Sigmoid colon (tissue), 6 donors: ENCODE measurements at regions not wholly inside any gene's neighbourhood (a gene's known extent, or its start where the extent isn't known, plus 50 kb on each side); places are given as distances from the start of the nearest gene placed in this dataset.
"Not testable (repeated sequence)": the region's sequence is repeated elsewhere in the genome, so short reads cannot be mapped to it uniquely, and the experiment has no call there.

Experiments
- DNase-seq: peaks from one replicate; pipeline ENCODE4 v3.0.0-alpha.2; 2019
- H3K27ac ChIP-seq, 4 donors: fragments of 200-600 bp; sonication (generic); one replicate each; pipeline ENCODE4 v1.5.1; 2016 to 2019; ENCODE audit warnings: mild to moderate bottlenecking in 1 of 4
- H3K27me3 ChIP-seq, 3 donors: fragments of 200-600 bp; sonication (generic); one replicate each; pipeline ENCODE4 v1.5.1; 2019; ENCODE audit warnings: mild to moderate bottlenecking in 1 of 3
- H3K36me3 ChIP-seq, 4 donors: fragments of 200-600 bp; sonication (generic); one replicate each; pipeline ENCODE4 v1.5.1; 2016 to 2019
- H3K4me1 ChIP-seq, 4 donors: fragments of 200-600 bp; sonication (generic); one replicate each; pipeline ENCODE4 v1.5.1; 2017 to 2019
- H3K4me3 ChIP-seq, 4 donors: fragments of 200-600 bp; sonication (generic); one replicate each; pipeline ENCODE4 v1.5.1; 2017 to 2019; ENCODE audit warnings: mild to moderate bottlenecking in 2 of 4, moderate library complexity in 1 of 4
- H3K9me3 ChIP-seq, 4 donors: fragments of 200-600 bp in 3 of 4; sonication (generic) in 3 of 4; one replicate each; pipeline versions ENCODE4 v1.5.1 to v1.6.1; 2013 to 2019
- CTCF ChIP-seq, 4 experiments: fragments of 450-650 bp in 3 of 4; fragments of 200-600 bp in 1 of 4; IDR thresholded peaks; one replicate each; pipeline ENCODE4 v1.5.1; 2016 to 2019; ENCODE audit warnings: antibody characterized with exemption in 4 of 4, mild to moderate bottlenecking in 3 of 4, moderate library complexity in 2 of 4
- EP300 ChIP-seq, 4 donors: sonication (generic); formaldehyde crosslinking; IDR thresholded peaks; one replicate each; pipeline ENCODE4 v1.6.1; 2017; ENCODE audit warnings: antibody characterized with exemption in 4 of 4
- POLR2A ChIP-seq, 2 donors: fragments of 450-650 bp; IDR thresholded peaks; one replicate each; pipeline ENCODE4 v1.6.1; 2016; ENCODE audit warnings: antibody characterized with exemption in 2 of 2, mild to moderate bottlenecking in 2 of 2, moderate library complexity in 2 of 2
- POLR2AphosphoS5 ChIP-seq, 4 donors: sonication (generic); formaldehyde crosslinking; IDR thresholded peaks; one replicate each; pipeline ENCODE4 v1.6.1; 2017; ENCODE audit warnings: antibody characterized with exemption in 4 of 4
- WGBS, 2 donors: extraction: QIAGEN DNeasy Blood & Tissue Kit; methylation state at CpG; one replicate each; pipeline ENCODE4 v1.1.7; 2013; 5-methylcytosine and 5-hydroxymethylcytosine counted together
- intact Hi-C: fragments of 100-400 bp; cut with DNase I; formaldehyde crosslinking; loops from one replicate; pipeline ENCODE4 v1.15.1; 2023
- donor health status: healthy with polysubstance abuse.
- donor health status: healthy.

GRCh38 chr5:1654786-1655495 is 131.2 kb upstream of the LPCAT1 start:
- DNase-seq = no peak
- intact Hi-C loops = no loop called here
- TF ChIP-seq POLR2AphosphoS5 (IDR thresholded peaks at IDR 0.05) (no peak), POLR2A (IDR thresholded peaks at IDR 0.05) (no peak), CTCF (IDR thresholded peaks at IDR 0.05) (no peak), EP300 (IDR thresholded peaks at IDR 0.05) (no peak)

GRCh38 chr5:1653698-1654651 is 130.2 kb upstream of the LPCAT1 start:
- intact Hi-C loops = not testable (repeated sequence)

More at GRCh38 chr5:1654786-1655495, 131.2 kb upstream of the LPCAT1 start:
- Histone ChIP-seq H3K27ac (no peak overlapping the region), H3K36me3 (no peaks in the 10 kb centered on the region), H3K4me1 (peaks cover 0 to 13% (median 9%) of the 10 kb centered on the region in 4 donors), H3K9me3 (no peaks in the 10 kb centered on the region), H3K4me3 (no peak overlapping the region), H3K27me3 (peaks cover 4 to 82% (median 32%) of the 10 kb centered on the region in 3 donors)
- 58 to 74% methylated on average over 13 of the region's 13 CpGs for WGBS, 2 donors

DNA sequence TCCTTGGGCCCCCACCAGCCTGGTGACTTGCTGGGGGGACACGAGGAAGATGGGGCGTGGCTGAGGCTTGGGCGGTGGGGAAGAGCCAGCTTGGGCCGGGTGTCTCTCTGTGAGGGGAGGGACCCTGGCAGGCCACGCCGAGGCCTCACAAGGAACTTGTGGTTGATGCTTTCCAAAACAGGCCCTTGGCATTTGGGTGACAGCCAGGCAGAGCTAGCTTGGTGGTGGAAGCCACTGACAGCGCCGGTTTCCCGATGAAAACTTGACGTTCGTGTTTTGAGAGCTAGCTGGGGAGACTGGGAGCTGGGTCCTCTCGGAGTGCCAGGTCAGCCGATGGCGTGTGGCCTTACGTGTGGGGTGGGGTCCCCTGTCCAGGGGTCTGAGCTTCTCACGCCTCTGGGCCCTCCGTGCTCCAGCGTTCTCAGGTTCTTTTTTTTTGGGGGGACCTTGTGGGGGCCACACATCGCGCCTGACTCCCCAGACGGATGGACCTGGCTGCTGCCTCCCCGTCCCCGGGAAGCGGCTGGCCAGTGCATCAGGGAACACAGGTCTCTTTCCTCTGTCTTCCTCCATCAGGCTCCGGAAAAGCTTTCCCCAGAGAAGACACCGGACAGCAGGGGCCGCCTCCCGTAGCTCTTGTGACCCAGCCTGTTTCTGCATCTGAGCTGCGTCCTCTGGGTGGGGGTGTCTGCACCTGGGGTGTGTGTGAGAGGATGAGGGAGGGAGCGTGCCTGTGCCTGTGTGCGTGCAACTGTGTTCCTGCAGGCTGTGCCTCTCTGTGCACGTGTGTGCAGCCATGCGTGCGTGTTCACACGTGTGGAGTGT is 129.3 kb upstream of the LPCAT1 start:
- no peak overlapping the region for H3K27ac ChIP-seq
- no peaks in the 10 kb centered on the region for H3K9me3 ChIP-seq
- TF ChIP-seq POLR2A (IDR thresholded peaks at IDR 0.05) (no peak), EP300 (IDR thresholded peaks at IDR 0.05) (no peak), POLR2AphosphoS5 (IDR thresholded peaks at IDR 0.05) (no peak), CTCF (IDR thresholded peaks at IDR 0.05) (no peak)
- H3K4me3 ChIP-seq = peak overlapping the region in 1 of 4 donors; percentile 34
- H3K27me3 ChIP-seq = peaks cover 4 to 70% (median 29%) of the 10 kb centered on the region in 3 donors
- H3K4me1 ChIP-seq = peaks cover 0 to 13% (median 9%) of the 10 kb centered on the region in 4 donors
- WGBS, 2 donors = 21 to 26% methylated on average over 35 of the region's 35 CpGs
- intact Hi-C loops = no loop called here
- no peaks in the 10 kb centered on the region for H3K36me3 ChIP-seq
- DNase-seq = no peak

More at GRCh38 chr5:1653698-1654651, 130.2 kb upstream of the LPCAT1 start:
- not testable (repeated sequence) for H3K9me3 ChIP-seq, H3K36me3 ChIP-seq, H3K27ac ChIP-seq
- TF ChIP-seq CTCF (IDR thresholded peaks at IDR 0.05) = peak in 2 of 4 experiments; percentile 23 to 56
- DNase-seq = peak; percentile 56
- Histone ChIP-seq H3K4me3 (peak overlapping the region in 1 of 4 donors; percentile 34), H3K4me1 (peaks cover 0 to 13% (median 9%) of the 10 kb centered on the region in 4 donors), H3K27me3 (peaks cover 4 to 75% (median 29%) of the 10 kb centered on the region in 3 donors)
- WGBS, 2 donors = 5 to 9% methylated on average over 50 of the region's 60 CpGs

DNA sequence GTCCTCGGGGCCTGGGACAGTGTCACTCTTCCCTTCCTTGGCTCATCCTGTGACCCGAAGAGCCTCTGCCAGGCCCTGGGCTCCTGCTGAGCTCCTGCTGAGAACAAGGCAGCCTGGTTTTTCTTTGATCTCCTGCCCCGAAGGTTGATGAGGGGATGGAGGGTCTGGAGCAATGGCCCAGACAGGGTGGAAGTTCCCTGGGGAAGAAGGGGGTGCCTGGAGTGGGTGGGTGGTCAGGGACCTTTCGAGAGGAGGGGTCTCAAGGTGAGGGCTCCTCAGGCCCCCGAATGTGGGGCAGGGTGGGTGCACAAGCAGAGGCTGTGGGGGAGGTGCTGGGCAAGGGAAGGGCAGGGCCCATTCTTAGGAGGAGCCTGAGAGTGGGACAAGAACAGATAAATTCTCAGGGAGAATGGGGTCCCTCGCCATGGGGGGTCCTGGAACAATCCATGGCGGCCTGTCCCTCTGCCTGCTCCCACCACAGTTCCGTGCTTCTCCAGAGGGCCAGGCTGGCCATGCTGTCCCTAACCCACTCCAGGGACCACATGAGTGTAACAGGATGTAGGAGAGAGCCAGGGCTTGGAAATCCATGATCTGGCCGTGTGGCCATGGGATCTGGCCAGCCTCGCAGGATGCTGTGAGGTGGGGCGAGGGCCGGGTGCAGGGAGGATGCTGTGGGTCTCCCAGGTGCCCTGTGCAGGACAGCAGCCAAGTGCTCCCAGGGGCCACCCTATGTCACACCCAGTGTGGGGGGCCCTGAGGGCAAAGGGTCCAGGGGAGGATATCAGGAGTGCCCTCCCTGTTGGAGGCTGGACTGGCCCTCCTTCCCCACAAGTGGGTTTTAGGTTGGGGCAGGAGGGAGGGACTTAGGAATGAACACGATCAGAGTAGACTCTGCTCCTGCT is 128.5 kb upstream of the LPCAT1 start:
- TF ChIP-seq POLR2AphosphoS5 (IDR thresholded peaks at IDR 0.05) (no peak), CTCF (IDR thresholded peaks at IDR 0.05) (no peak), POLR2A (IDR thresholded peaks at IDR 0.05) (no peak), EP300 (IDR thresholded peaks at IDR 0.05) (no peak)
- intact Hi-C loops = no loop called here
- peaks cover 0 to 13% (median 9%) of the 10 kb centered on the region in 4 donors for H3K4me1 ChIP-seq
- no peak for DNase-seq
- H3K36me3 ChIP-seq = no peaks in the 10 kb centered on the region
- H3K4me3 ChIP-seq = no peak overlapping the region
- peaks cover 4 to 69% (median 29%) of the 10 kb centered on the region in 3 donors for H3K27me3 ChIP-seq
- no peak overlapping the region for H3K27ac ChIP-seq
- no peaks in the 10 kb centered on the region for H3K9me3 ChIP-seq
- WGBS, 2 donors = 40 to 67% methylated on average over 13 of the region's 13 CpGs
